Activated naive CD4-positive, alpha-beta T cell treated with anti-CD3 and anti-CD28 coated beads, Interleukin-2, amount 50 U/mL, for 72 hours (primary cell): ENCODE measurements at regions not wholly inside any gene's neighbourhood (a gene's known extent, or its start where the extent isn't known, plus 50 kb on each side); places are given as distances from the start of the nearest gene placed in this dataset.

Experiments used
- ATAC-seq, 2 donors: fragments of 150-1000 bp; cut with Tn5 transposase; 2 replicates each; pipeline ENCODE4 v1.10.0; 2021; ENCODE audit warnings: mild to moderate bottlenecking in 2 of 2, moderate library complexity in 2 of 2
- DNase-seq, 2 donors: peaks; one replicate each; pipeline ENCODE4 v3.0.0; 2021 to 2022; ENCODE audit warnings: low spot score in 2 of 2
- H3K27ac Mint-ChIP-seq, 2 donors: one replicate each; pipeline ENCODE4 v1.8.0; 2022; ENCODE audit warnings: mild to moderate bottlenecking in 2 of 2, mixed read lengths in 2 of 2
- H3K36me3 Mint-ChIP-seq, 2 donors: one replicate each; pipeline ENCODE4 v1.8.0; 2022; ENCODE audit warnings: mixed read lengths in 2 of 2
- H3K9me3 Mint-ChIP-seq, 2 donors: one replicate each; pipeline ENCODE4 v1.8.0; 2022; ENCODE audit warnings: mixed read lengths in 2 of 2

GRCh38 chr5:19001539-19001938, 986.5 kb downstream of the CDH18 start:
- no peak for ATAC-seq
- H3K36me3 Mint-ChIP-seq: no peaks in the 10 kb centered on the region
- no peak for DNase-seq
- H3K9me3 Mint-ChIP-seq: peaks cover 14 to 17% of the 10 kb centered on the region in 2 donors
- no peak overlapping the region for H3K27ac Mint-ChIP-seq

DNA sequence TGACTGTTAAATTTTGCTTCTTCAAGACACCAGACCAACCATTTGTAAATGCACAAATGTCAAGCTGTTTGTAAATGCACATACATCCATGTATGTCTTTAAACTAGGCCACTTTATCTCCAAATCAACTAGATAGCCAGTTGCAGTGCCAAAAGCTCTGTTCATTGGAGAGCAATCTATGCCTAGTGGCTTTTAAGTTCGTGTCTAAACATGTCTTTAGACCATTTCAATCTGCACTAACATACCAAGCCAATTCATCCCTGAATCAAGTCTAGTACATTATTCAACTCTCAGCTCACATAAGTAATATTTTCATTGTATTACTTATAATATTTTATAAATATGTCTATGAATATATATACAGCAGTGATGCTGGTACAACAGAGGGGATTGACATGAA, 985.9 kb downstream of the CDH18 start:
- DNase-seq: no peak
- ATAC-seq: no peak
- Mint-ChIP-seq H3K36me3 (no peaks in the 10 kb centered on the region), H3K9me3 (peaks cover 14 to 17% of the 10 kb centered on the region in 2 donors), H3K27ac (no peak overlapping the region)

DNA sequence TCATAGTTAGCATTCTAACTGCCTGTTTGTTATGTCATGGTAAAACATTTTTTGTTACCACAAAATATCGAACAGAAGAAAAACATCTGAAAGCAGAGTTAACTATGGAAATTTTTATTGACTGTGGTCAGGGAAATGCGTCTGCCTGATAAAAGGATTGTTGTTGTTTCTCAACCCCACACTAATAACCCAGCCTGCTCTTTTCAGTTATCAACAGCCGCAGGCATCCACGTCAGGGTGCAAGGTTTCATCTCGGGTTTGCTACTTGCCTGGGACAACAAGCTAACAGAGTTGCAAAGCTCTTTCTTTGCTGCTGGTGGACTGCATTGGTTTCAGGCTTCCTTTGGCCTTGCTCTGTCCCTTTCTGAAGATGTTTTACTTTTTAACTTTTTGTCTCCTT, 969.2 kb downstream of the CDH18 start:
- Mint-ChIP-seq H3K36me3 (no peaks in the 10 kb centered on the region), H3K9me3 (peaks cover 0 to 6% of the 10 kb centered on the region in 2 donors), H3K27ac (no peak overlapping the region)
- DNase-seq (no peak), ATAC-seq (no peak)

DNA sequence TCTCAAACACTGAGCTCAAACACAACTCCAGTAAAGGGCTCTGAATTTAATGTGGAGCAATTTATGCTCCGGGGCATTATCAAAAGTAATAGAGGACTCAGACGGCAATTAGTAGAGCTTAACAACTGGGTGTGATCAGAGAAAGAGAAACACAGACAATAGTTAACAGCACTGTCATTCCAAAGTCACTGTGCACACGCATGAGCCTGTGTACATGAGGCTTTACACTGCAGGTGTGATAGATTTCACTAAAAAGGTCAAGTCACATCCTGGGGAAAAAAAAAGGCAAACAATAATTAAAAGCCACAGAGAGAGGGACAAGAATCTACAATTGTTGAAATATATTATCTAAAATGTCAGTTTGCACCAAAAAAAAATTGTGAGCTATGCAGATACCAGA, 956.5 kb downstream of the CDH18 start:
- Mint-ChIP-seq H3K9me3 (peaks cover 12 to 14% of the 10 kb centered on the region in 2 donors), H3K27ac (no peak overlapping the region), H3K36me3 (no peaks in the 10 kb centered on the region)
- no peak for ATAC-seq
- no peak for DNase-seq

DNA sequence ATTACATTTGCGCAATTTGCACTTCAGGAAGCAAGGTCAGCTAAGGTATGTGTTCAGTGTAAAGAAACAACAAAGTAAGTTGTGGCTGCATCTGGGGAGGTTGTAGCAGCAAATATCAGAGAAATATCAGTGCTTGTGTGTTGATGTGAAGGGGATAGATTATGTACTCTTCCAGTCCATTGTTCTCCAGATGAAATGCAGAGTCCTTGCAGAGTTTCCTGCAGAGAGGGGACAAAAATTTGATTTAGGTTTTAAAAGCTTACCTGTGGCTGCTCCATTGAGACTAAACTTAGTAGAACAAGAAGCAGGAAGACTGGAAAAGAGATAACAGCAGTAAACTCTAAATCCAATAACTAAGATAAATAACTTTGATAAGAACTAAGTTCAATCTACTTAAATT, 952.2 kb downstream of the CDH18 start:
- ATAC-seq: no peak
- H3K36me3 Mint-ChIP-seq: no peaks in the 10 kb centered on the region
- H3K9me3 Mint-ChIP-seq: peaks cover 8 to 11% of the 10 kb centered on the region in 2 donors
- H3K27ac Mint-ChIP-seq: no peak overlapping the region
- DNase-seq: no peak

GRCh38 chr5:19042106-19042505, 945.9 kb downstream of the CDH18 start:
- DNase-seq (no peak), ATAC-seq (no peak)
- Mint-ChIP-seq H3K27ac (no peak overlapping the region), H3K36me3 (peaks cover 0 to 4% of the 10 kb centered on the region in 2 donors), H3K9me3 (peaks cover 4 to 12% of the 10 kb centered on the region in 2 donors)

DNA sequence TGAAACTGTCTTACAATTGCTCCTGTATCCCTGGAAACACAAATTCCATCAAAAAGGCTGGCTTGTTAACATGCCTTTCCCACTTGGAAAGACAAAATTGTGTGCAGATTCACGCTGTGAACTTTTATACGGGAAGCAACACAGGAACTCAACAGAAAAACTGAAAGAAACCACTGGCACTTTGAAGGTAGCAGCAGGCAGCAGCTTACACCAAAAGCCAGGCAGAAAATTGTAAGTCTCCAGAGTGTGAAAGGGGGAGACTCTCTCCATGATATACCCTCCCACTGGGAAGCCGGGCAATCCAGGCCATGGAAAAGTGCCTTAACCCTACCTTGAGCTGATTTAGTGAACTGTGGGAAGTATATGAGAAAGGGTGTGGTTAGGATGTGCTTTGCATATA, 943.7 kb downstream of the CDH18 start:
- Mint-ChIP-seq H3K36me3 (peaks cover 0 to 4% of the 10 kb centered on the region in 2 donors), H3K9me3 (peaks cover 5 to 10% of the 10 kb centered on the region in 2 donors), H3K27ac (no peak overlapping the region)
- DNase-seq (no peak), ATAC-seq (no peak)

GRCh38 chr5:19044931-19045695, 942.9 kb downstream of the CDH18 start:
- ATAC-seq (no peak), DNase-seq (no peak)
- Mint-ChIP-seq H3K9me3 (peaks cover 5 to 10% of the 10 kb centered on the region in 2 donors), H3K27ac (no peak overlapping the region), H3K36me3 (peaks cover 0 to 4% of the 10 kb centered on the region in 2 donors)

- ATAC-seq (no peak), DNase-seq (no peak)
- Mint-ChIP-seq H3K36me3 (peaks cover 0 to 4% of the 10 kb centered on the region in 2 donors), H3K27ac (no peak overlapping the region), H3K9me3 (peaks cover 5 to 10% of the 10 kb centered on the region in 2 donors)
These were observed 940.7 kb downstream of the CDH18 start for GRCh38 chr5:19047277-19047676.

DNA sequence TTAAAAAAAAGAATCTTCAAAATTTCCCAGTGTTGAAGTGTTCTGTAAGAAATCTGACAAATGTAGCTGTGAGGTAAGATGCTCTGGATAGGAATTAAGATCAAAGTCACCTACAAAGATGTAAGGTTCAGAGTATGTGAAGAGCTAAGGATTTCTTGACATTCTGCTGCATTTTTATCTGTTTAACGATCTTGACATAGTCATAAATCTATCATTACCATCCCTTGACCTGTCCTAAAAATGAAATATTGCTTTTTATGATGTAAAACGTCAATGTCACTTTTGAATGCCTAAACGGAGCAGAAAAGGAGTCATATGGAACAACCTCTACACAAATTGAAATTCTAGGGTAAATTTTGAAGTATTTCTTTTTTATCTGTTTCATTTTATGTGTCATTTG, 939.3 kb downstream of the CDH18 start:
- DNase-seq (no peak), ATAC-seq (no peak)
- peaks cover 0 to 4% of the 10 kb centered on the region in 2 donors for H3K36me3 Mint-ChIP-seq
- H3K27ac Mint-ChIP-seq: no peak overlapping the region
- peaks cover 5 to 13% of the 10 kb centered on the region in 2 donors for H3K9me3 Mint-ChIP-seq

DNA sequence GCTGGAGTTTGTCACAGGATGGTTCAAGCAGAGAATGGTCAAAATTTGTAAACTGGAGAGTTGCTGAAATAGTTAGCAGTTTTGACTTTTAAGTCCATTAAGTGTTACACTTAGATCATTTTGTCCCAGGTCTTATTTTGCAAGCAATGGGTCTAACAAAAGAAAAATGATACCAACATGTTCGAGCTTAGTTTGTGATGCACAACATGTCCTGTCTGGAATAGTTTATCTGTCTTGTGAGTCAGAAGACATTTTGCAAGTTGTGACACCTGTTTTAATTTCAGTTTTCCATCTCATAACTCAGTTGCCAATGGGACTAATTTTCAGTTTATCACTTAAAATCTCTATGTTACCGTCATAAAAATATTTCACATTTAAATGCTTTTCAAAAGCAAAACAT, 929.8 kb downstream of the CDH18 start:
- no peak for DNase-seq
- Mint-ChIP-seq H3K36me3 (no peaks in the 10 kb centered on the region), H3K27ac (no peak overlapping the region), H3K9me3 (peaks cover 6 to 29% of the 10 kb centered on the region in 2 donors)
- no peak for ATAC-seq

- Mint-ChIP-seq H3K9me3 (peaks cover 6 to 12% of the 10 kb centered on the region in 2 donors), H3K36me3 (no peaks in the 10 kb centered on the region), H3K27ac (no peak overlapping the region)
- ATAC-seq (no peak), DNase-seq (no peak)
These were observed 923.9 kb downstream of the CDH18 start for GRCh38 chr5:19064094-19064493.

DNA sequence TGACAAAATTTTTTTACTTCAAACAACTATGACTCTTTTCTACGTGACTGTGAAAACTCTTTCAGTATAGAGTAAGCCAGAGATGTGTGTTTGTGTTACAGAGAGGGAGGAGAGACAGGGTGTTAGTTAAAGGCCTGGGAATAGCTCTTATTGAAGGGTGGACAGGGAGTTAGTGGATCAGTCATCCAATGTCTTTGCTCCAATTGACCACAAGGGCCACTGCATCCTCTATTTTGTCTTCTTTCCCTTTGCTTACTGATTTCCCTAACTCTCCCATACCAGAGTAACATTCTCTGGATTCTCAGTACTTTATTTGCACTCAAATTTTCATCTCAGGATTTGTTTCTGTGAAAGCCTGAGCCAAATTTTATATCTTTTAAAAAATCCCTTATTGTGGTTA, 920.3 kb downstream of the CDH18 start:
- H3K36me3 Mint-ChIP-seq: no peaks in the 10 kb centered on the region
- DNase-seq: no peak
- H3K27ac Mint-ChIP-seq: no peak overlapping the region
- no peak for ATAC-seq
- no peaks in the 10 kb centered on the region for H3K9me3 Mint-ChIP-seq

DNA sequence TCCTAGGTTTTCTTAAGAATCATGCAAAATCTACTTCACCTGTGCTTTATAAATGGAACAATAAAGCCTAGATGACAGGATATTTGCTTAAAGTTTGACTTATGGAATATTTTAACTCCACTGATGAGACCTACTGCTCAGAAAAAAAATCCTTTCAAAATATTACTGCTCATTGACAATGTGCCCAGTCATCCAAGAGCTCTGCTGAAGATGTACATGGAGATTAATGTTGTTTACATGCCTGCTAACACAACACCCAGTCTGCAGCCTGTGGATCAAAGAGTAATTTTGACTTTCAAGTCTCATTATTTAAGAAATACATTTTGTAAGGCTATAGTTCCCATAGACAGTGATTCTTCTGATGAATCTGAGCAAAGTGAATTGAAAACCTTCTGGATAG, 889.6 kb downstream of the CDH18 start:
- Mint-ChIP-seq H3K36me3 (no peaks in the 10 kb centered on the region), H3K9me3 (peaks cover 14 to 15% of the 10 kb centered on the region in 2 donors), H3K27ac (no peak overlapping the region)
- ATAC-seq (no peak), DNase-seq (no peak)

- ATAC-seq: no peak
- H3K27ac Mint-ChIP-seq: no peak overlapping the region
- no peak for DNase-seq
- no peaks in the 10 kb centered on the region for H3K36me3 Mint-ChIP-seq
- peaks cover 14 to 15% of the 10 kb centered on the region in 2 donors for H3K9me3 Mint-ChIP-seq
These were observed 888.8 kb downstream of the CDH18 start for GRCh38 chr5:19099195-19099594.

DNA sequence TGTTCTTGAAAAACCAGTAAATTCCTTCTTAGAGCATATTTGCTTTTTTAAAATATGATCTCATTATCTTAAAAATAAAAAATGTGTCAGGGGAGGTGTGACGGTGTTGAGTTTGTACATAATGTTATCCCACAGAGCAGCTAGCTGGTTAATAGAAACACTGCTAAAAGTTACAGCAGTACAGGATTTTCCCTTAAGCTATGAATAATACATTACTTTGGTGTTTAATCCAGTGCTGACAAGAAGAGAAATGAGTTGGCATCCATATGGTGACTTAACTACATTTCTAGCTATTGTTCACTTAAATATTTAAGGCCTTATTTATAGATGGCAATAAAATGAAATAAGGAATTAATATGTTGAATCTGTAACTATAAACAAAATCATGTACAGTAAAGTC, 883.1 kb downstream of the CDH18 start:
- no peak overlapping the region for H3K27ac Mint-ChIP-seq
- peaks cover 18 to 21% of the 10 kb centered on the region in 2 donors for H3K9me3 Mint-ChIP-seq
- ATAC-seq: no peak
- no peaks in the 10 kb centered on the region for H3K36me3 Mint-ChIP-seq
- no peak for DNase-seq

DNA sequence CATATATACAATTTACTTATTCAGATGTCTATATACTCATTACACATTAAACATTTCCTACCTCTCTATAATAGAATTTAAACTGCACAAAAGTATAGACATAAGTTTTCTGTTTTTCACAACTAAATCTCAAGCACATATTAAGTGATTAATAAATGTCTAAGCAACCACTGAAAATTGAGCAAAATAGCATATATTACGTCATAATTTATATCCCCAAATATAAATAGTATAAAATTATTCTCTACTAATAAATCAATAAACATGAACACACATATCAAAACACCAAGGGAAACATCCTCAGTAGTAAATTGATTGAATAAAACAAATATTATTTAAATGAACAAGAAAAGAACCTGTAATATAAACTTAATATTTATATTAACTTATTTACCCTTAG, 865.1 kb downstream of the CDH18 start:
- ATAC-seq (no peak), DNase-seq (no peak)
- Mint-ChIP-seq H3K9me3 (peaks cover 13 to 15% of the 10 kb centered on the region in 2 donors), H3K27ac (no peak overlapping the region), H3K36me3 (no peaks in the 10 kb centered on the region)

DNA sequence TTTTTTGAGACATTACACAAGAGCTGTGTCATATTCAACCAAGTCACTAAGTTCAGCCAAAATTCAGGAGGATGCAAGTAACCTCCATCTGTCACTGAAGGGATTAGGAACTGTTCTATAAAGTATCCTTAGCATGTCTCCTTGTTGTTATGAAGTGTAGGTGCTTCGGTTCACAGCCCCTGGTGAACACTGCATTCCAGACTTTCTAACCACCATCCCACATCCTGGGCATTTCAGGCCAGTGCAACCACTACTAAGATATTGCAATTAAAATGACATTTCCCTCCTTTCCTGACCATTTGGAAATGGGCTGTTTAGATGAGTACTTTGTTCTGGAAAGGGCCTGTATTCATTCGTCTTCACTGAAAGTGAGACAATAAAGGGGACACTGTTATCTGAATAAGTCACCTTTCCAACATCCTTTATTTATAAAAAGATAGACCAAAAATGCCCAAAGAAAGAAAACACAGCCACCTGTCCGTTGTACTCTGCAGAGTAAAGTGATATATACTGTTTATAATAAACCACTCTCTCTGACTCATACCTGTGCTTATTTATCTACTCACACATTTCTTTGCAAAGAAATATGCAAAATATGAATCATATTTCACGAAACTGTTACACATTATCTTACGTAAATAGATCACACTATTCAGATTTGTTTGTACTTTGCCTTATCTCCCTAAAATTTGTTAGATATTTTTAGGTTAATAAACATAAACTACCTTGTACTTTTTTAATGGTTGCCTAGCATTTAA, 861.9 kb downstream of the CDH18 start:
- Mint-ChIP-seq H3K27ac (no peak overlapping the region), H3K36me3 (peaks cover 0 to 1% of the 10 kb centered on the region in 2 donors), H3K9me3 (peaks cover 7 to 10% of the 10 kb centered on the region in 2 donors)
- ATAC-seq (no peak), DNase-seq (no peak)
